ENCODE measurements at regions not wholly inside any gene's neighbourhood (a gene's known extent, or its start where the extent isn't known, plus 50 kb on each side); places are given as distances from the start of the nearest gene placed in this dataset.

DNA sequence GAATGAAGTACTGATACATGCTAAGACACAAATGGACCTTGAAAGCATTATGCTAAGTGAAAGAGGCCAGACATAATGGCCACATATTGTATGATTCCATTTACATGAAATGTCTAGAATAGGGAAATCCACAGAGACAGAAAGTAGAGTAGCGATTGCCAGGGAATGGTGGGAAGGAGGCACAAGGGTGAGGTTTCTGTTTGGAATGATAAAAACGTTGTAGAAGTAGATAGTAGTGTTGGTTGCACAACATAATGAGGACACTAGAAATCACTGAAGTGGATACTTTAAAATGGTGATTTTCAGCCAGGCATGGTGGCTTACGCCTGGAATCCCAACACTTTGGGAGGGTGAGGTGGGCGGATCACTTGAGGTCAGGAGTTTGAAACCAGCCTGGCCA, 97.6 kb upstream of the VANGL1 start:
- TF ChIP-seq, protein P1, sequence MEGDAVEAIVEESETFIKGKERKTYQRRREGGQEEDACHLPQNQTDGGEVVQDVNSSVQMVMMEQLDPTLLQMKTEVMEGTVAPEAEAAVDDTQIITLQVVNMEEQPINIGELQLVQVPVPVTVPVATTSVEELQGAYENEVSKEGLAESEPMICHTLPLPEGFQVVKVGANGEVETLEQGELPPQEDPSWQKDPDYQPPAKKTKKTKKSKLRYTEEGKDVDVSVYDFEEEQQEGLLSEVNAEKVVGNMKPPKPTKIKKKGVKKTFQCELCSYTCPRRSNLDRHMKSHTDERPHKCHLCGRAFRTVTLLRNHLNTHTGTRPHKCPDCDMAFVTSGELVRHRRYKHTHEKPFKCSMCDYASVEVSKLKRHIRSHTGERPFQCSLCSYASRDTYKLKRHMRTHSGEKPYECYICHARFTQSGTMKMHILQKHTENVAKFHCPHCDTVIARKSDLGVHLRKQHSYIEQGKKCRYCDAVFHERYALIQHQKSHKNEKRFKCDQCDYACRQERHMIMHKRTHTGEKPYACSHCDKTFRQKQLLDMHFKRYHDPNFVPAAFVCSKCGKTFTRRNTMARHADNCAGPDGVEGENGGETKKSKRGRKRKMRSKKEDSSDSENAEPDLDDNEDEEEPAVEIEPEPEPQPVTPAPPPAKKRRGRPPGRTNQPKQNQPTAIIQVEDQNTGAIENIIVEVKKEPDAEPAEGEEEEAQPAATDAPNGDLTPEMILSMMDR (conservative IDR thresholded peaks at IDR 0.05): no peak
- no peak for TF ChIP-seq ZFX (IDR thresholded peaks at IDR 0.05)

Measured in C4-2B (cell line).